GM10266 (cell line): ENCODE measurements at regions not wholly inside any gene's neighbourhood (a gene's known extent, or its start where the extent isn't known, plus 50 kb on each side); places are given as distances from the start of the nearest gene placed in this dataset.
"Not testable (repeated sequence)": the region's sequence is repeated elsewhere in the genome, so short reads cannot be mapped to it uniquely, and the experiment has no call there.

Experiments
- DNase-seq: peaks from one replicate; pipeline ENCODE4 v3.0.0; 2012; ENCODE audit errors: extremely low spot score
- CTCF ChIP-seq: IDR thresholded peaks from 2 replicates; pipeline ENCODE4 v1.5.1; 2012; ENCODE audit warnings: mild to moderate bottlenecking, low read depth; ENCODE audit not compliant: control insufficient read depth, insufficient read depth; ENCODE audit errors: missing control alignments

DNA sequence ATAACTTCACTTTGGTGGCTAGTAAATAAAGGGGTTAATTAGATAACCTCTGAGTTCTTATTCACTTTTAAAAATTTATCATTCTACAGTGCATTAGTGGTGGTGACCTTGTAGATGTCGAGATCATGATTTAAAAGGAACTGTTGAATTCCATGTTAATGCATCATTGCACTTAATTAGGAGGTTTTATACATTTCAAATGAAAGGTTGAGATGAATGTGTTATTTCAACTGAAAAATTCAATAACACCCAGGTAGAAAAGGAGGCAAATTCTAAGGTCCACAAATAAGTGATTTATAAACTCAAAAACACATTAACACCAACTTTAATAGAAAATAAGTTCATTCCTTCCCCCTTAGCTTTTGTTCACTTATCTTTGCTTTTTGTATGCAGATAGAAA, 58.3 kb upstream of the TMEM170B start:
- no peak for DNase-seq
- no peak for TF ChIP-seq CTCF

GRCh38 chr6:11478586-11478985, 59.0 kb upstream of the TMEM170B start:
- DNase-seq, result no peak
- TF ChIP-seq CTCF, result no peak

DNA sequence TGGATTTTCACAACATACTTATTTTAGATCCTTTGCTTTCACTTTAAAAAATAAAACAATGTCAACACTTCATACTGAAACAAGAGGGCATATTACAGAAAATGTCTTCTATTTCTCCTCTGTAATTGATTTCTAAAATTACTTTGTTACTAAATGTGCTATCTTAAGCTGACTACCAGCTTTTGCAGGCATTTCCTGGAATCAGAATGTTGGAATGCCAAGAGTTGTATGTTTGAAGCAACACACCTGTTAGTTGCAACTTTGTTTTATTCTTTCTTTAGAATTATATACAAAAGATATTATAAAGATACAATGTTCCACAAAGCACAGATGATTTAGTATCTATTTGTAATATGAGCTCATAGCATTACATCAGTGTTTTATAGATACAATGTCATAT, 62.5 kb upstream of the TMEM170B start:
- DNase-seq, result no peak
- TF ChIP-seq CTCF, result no peak

- DNase-seq, result no peak
- TF ChIP-seq CTCF, result no peak
Measured at GRCh38 chr6:11473008-11473740, 64.4 kb upstream of the TMEM170B start.

GRCh38 chr6:11471261-11471660, 66.3 kb upstream of the TMEM170B start:
- DNase-seq, result no peak
- TF ChIP-seq CTCF, result no peak

GRCh38 chr6:11469684-11470083, 67.9 kb upstream of the TMEM170B start:
- DNase-seq, result no peak
- TF ChIP-seq CTCF, result no peak

DNA sequence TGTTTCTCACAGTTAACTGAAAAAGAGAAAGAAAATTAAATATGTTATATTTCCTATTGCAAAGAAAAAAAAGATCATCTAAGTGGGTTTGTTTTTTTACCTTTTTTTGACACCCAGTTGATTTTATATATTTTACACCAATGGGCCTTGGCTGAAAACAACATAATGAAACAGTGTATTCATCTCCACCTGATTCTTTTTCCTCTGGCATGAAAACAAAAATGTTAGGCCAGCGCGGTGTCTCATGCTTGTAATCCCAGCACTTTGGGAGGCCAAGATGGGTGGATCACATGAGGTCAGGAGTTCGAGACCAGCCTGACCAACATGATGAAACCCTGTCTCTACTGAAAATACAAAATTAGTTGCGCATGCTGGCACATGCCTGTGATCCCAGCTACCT, 69.3 kb upstream of the TMEM170B start:
- not testable (repeated sequence) for DNase-seq

GRCh38 chr6:11467364-11467763, 70.2 kb upstream of the TMEM170B start:
- DNase-seq, result peak; percentile 29
- no peak for TF ChIP-seq CTCF
